HCT116 (cell line): ENCODE measurements at regions not wholly inside any gene's neighbourhood (a gene's known extent, or its start where the extent isn't known, plus 50 kb on each side); places are given as distances from the start of the nearest gene placed in this dataset.
"Not testable (repeated sequence)": the region's sequence is repeated elsewhere in the genome, so short reads cannot be mapped to it uniquely, and the experiment has no call there.

Experiments used
- EZH2 ChIP-seq: fragments of 200-600 bp; sonication (generic); IDR thresholded peaks from 2 replicates; pipeline ENCODE4 v1.6.1; 2017; ENCODE audit warnings: antibody characterized with exemption, mixed run types
- EZH2phosphoT487 ChIP-seq: fragments of 200-600 bp; IDR thresholded peaks from 2 replicates; pipeline ENCODE4 v1.6.1; 2018; ENCODE audit warnings: antibody characterized with exemption, borderline replicate concordance
- YY1 ChIP-seq: IDR thresholded peaks from 2 replicates; pipeline ENCODE4 v1.6.1; 2011; ENCODE audit warnings: low read length, low read depth, moderate library complexity, mild to moderate bottlenecking; ENCODE audit not compliant: insufficient replicate concordance; ENCODE audit errors: extremely low read depth
- ZNF274 ChIP-seq: fragments of 200-500 bp; sonication (Bioruptor generic); IDR thresholded peaks from 2 replicates; pipeline ENCODE4 v1.6.1; 2014; ENCODE audit warnings: mild to moderate bottlenecking, low read depth, low read length, inconsistent platforms
- TF ChIP-seq, protein P1 (sequence below), 3 experiments: fragments of 200-600 bp in 1 of 3; sonication (generic) in 1 of 3; IDR thresholded peaks in 2 of 3; conservative IDR thresholded peaks in 1 of 3; 2 replicates each; pipeline ENCODE4 v1.5.1; 2012 to 2017; ENCODE audit warnings: low read depth in 2 of 3, low read length in 2 of 3, antibody characterized with exemption in 1 of 3, borderline replicate concordance in 1 of 3, control low read depth in 1 of 3, mild to moderate bottlenecking in 1 of 3, mixed read lengths in 1 of 3, mixed run types in 1 of 3, moderate library complexity in 1 of 3; ENCODE audit not compliant: insufficient read depth in 1 of 3
- TF ChIP-seq, protein P2 (sequence below): IDR thresholded peaks from 2 replicates; pipeline ENCODE4 v1.6.1; 2012; ENCODE audit warnings: low read depth

DNA sequence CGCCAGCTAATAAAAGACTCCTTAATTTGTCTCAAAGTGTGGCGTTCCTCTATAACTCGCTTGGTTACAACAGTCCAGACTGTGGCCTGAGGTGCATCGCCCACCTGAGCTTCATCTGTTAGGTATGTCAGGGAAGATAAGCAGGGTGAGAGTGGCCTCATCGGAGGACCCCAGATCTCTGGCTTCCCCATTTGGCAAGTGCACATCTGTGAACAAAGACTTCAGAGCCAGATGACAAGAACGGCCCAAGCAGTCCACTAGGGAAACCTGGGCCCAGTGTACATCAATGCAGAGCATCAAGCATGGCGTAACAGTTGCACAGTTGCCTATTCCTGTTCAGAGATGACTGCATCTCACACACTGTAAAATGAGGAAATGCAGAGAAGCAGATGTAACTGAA is 432.8 kb upstream of the DEFB115 start:
- TF ChIP-seq ZNF274, EZH2phosphoT487, EZH2, YY1: not testable (repeated sequence)
- TF ChIP-seq, protein P1, sequence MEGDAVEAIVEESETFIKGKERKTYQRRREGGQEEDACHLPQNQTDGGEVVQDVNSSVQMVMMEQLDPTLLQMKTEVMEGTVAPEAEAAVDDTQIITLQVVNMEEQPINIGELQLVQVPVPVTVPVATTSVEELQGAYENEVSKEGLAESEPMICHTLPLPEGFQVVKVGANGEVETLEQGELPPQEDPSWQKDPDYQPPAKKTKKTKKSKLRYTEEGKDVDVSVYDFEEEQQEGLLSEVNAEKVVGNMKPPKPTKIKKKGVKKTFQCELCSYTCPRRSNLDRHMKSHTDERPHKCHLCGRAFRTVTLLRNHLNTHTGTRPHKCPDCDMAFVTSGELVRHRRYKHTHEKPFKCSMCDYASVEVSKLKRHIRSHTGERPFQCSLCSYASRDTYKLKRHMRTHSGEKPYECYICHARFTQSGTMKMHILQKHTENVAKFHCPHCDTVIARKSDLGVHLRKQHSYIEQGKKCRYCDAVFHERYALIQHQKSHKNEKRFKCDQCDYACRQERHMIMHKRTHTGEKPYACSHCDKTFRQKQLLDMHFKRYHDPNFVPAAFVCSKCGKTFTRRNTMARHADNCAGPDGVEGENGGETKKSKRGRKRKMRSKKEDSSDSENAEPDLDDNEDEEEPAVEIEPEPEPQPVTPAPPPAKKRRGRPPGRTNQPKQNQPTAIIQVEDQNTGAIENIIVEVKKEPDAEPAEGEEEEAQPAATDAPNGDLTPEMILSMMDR (IDR thresholded peaks at IDR 0.05 in 2 of 3, conservative IDR thresholded peaks at IDR 0.05 in 1 of 3; ENCODE audit: borderline replicate concordance in 1 of 3, insufficient read depth in 1 of 3, low read depth in 2 of 3, low read length in 2 of 3), result not testable (repeated sequence)
- TF ChIP-seq, protein P2, sequence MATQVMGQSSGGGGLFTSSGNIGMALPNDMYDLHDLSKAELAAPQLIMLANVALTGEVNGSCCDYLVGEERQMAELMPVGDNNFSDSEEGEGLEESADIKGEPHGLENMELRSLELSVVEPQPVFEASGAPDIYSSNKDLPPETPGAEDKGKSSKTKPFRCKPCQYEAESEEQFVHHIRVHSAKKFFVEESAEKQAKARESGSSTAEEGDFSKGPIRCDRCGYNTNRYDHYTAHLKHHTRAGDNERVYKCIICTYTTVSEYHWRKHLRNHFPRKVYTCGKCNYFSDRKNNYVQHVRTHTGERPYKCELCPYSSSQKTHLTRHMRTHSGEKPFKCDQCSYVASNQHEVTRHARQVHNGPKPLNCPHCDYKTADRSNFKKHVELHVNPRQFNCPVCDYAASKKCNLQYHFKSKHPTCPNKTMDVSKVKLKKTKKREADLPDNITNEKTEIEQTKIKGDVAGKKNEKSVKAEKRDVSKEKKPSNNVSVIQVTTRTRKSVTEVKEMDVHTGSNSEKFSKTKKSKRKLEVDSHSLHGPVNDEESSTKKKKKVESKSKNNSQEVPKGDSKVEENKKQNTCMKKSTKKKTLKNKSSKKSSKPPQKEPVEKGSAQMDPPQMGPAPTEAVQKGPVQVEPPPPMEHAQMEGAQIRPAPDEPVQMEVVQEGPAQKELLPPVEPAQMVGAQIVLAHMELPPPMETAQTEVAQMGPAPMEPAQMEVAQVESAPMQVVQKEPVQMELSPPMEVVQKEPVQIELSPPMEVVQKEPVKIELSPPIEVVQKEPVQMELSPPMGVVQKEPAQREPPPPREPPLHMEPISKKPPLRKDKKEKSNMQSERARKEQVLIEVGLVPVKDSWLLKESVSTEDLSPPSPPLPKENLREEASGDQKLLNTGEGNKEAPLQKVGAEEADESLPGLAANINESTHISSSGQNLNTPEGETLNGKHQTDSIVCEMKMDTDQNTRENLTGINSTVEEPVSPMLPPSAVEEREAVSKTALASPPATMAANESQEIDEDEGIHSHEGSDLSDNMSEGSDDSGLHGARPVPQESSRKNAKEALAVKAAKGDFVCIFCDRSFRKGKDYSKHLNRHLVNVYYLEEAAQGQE, result not testable (repeated sequence)
